Neural crest cell (in vitro differentiated cells): ENCODE measurements at regions not wholly inside any gene's neighbourhood (a gene's known extent, or its start where the extent isn't known, plus 50 kb on each side); places are given as distances from the start of the nearest gene placed in this dataset.
A peak's percentile ranks its signal among the peaks of the same experiment; 100 is the strongest.

Experiments used
- DNase-seq: peaks from one replicate; pipeline ENCODE4 v3.0.0; 2021; ENCODE audit warnings: low read depth, mixed read lengths, low spot score
- H3K27ac Mint-ChIP-seq: one replicate; pipeline ENCODE4 v1.8.0; 2021; ENCODE audit warnings: mild to moderate bottlenecking, mixed read lengths; ENCODE audit not compliant: unreplicated experiment
- H3K27me3 Mint-ChIP-seq: 2 replicates; pipeline ENCODE4 v1.8.0; 2021; ENCODE audit warnings: low read depth, mild to moderate bottlenecking, mixed read lengths
- H3K36me3 Mint-ChIP-seq: 2 replicates; pipeline ENCODE4 v1.8.0; 2021; ENCODE audit warnings: low read depth, mild to moderate bottlenecking, mixed read lengths
- H3K4me1 Mint-ChIP-seq: 2 replicates; pipeline ENCODE4 v1.8.0; 2021; ENCODE audit warnings: mixed read lengths
- H3K4me3 Mint-ChIP-seq: one replicate; pipeline ENCODE4 v1.8.0; 2021; ENCODE audit warnings: mild to moderate bottlenecking, mixed read lengths
- H3K9me3 Mint-ChIP-seq: 2 replicates; pipeline ENCODE4 v1.8.0; 2021; ENCODE audit warnings: mixed read lengths
- CTCF ChIP-seq: fragments of 200-600 bp; sonication (generic); conservative IDR thresholded peaks from 2 replicates; pipeline ENCODE4 v1.5.0; 2021; ENCODE audit warnings: antibody characterized with exemption, mild to moderate bottlenecking

DNA sequence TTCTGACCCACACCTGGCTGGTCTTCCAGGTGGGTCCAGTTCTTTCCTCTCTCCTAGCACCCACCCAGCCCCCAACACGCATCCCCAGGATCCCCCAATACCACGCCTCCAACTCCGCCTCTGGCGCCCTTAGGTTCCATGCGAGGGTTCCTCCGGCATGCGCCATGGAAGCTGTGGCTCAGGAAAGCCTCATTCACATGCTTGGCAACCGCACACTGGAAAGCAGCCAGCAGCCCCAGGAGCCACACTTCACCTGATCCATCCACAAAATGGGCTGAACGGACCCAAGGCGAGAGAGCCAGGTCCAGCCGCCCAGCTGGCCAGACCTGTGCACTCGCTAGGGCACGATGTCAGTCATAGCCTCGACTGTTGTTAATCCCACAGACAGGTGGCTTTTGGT lies 161.2 kb downstream of the PSMG1 start:
- Mint-ChIP-seq H3K9me3 (peaks cover 4% of the 10 kb centered on the region), H3K4me3 (no peak overlapping the region), H3K27ac (no peak overlapping the region), H3K36me3 (peaks cover 3% of the 10 kb centered on the region), H3K27me3 (no peaks in the 10 kb centered on the region), H3K4me1 (peaks cover 27% of the 10 kb centered on the region)
- DNase-seq, result no peak
- no peak for TF ChIP-seq CTCF

DNA sequence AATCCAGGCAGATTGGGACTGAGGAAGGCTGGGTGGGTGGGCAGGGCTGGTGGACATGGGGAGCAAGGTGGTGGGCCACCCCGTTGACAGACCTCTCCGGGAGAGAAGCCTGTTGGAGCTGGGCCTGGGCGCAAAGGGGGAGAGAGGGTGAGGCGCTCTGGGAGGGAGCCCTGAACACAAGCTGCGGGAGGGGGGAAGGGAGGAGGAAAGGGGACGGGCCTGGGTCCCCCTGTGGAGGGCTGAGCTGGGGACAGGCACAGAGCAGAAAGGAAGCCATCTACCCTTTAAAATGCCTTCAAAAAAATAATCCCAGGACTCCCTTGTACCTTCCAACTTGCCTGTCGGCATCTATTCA lies 161.8 kb downstream of the PSMG1 start:
- Mint-ChIP-seq H3K4me1 (peaks cover 29% of the 10 kb centered on the region), H3K36me3 (peaks cover 3% of the 10 kb centered on the region), H3K4me3 (no peak overlapping the region), H3K9me3 (peaks cover 4% of the 10 kb centered on the region), H3K27me3 (no peaks in the 10 kb centered on the region), H3K27ac (no peak overlapping the region)
- DNase-seq, result no peak
- no peak for TF ChIP-seq CTCF

- peaks cover 4% of the 10 kb centered on the region for H3K9me3 Mint-ChIP-seq
- no peak for TF ChIP-seq CTCF
- DNase-seq, result no peak
- peaks cover 29% of the 10 kb centered on the region for H3K4me1 Mint-ChIP-seq
- no peaks in the 10 kb centered on the region for H3K27me3 Mint-ChIP-seq
- peaks cover 3% of the 10 kb centered on the region for H3K36me3 Mint-ChIP-seq
- H3K4me3 Mint-ChIP-seq, result no peak overlapping the region
- peak overlapping the region; percentile 58 for H3K27ac Mint-ChIP-seq
Observed at GRCh38 chr21:39020751-39021477, 162.3 kb downstream of the PSMG1 start.

GRCh38 chr21:39018730-39019129 lies 164.5 kb downstream of the PSMG1 start:
- no peak for DNase-seq
- TF ChIP-seq CTCF, result no peak
- no peak overlapping the region for H3K4me3 Mint-ChIP-seq
- H3K27me3 Mint-ChIP-seq, result no peaks in the 10 kb centered on the region
- H3K9me3 Mint-ChIP-seq, result no peaks in the 10 kb centered on the region
- H3K36me3 Mint-ChIP-seq, result no peaks in the 10 kb centered on the region
- H3K4me1 Mint-ChIP-seq, result peaks cover 24% of the 10 kb centered on the region
- no peak overlapping the region for H3K27ac Mint-ChIP-seq

GRCh38 chr21:39016740-39017315 lies 166.4 kb downstream of the PSMG1 start:
- Mint-ChIP-seq H3K27ac (peak overlapping the region; percentile 81), H3K4me1 (peaks cover 19% of the 10 kb centered on the region), H3K4me3 (no peak overlapping the region), H3K9me3 (no peaks in the 10 kb centered on the region), H3K27me3 (no peaks in the 10 kb centered on the region), H3K36me3 (no peaks in the 10 kb centered on the region)
- no peak for DNase-seq
- no peak for TF ChIP-seq CTCF
